Liver (tissue), 8 donors: ENCODE measurements at regions not wholly inside any gene's neighbourhood (a gene's known extent, or its start where the extent isn't known, plus 50 kb on each side); places are given as distances from the start of the nearest gene placed in this dataset.

ENCODE experiments used
- DNase-seq: peaks from one replicate; pipeline ENCODE4 v3.0.0-alpha.2; 2017; ENCODE audit warnings: low spot score
- H3K27ac ChIP-seq, 2 donors: one replicate each; pipeline ENCODE4 v1.7.0; 2013; ENCODE audit warnings: inconsistent platforms in 2 of 2, low read length in 2 of 2, control low read depth in 1 of 2, low read depth in 1 of 2, mild to moderate bottlenecking in 1 of 2
- H3K27me3 ChIP-seq, 4 donors: one replicate each; pipeline versions ENCODE4 v1.6.1 to v1.7.0; 2013; ENCODE audit warnings: low read length in 3 of 4, inconsistent platforms in 1 of 4, mild to moderate bottlenecking in 1 of 4, moderate library complexity in 1 of 4; ENCODE audit not compliant: control insufficient read depth in 4 of 4, insufficient read depth in 4 of 4
- H3K36me3 ChIP-seq, 4 donors: one replicate each; pipeline versions ENCODE4 v1.6.1 to v1.7.0; 2013; ENCODE audit warnings: low read length in 3 of 4, mild to moderate bottlenecking in 3 of 4, low read depth in 1 of 4, moderate library complexity in 1 of 4; ENCODE audit not compliant: control insufficient read depth in 4 of 4, insufficient read depth in 3 of 4
- H3K4me1 ChIP-seq, 4 donors: one replicate each; pipeline versions ENCODE4 v1.6.1 to v1.7.0; 2013; ENCODE audit warnings: low read length in 3 of 4, mild to moderate bottlenecking in 3 of 4, moderate library complexity in 1 of 4; ENCODE audit not compliant: control insufficient read depth in 4 of 4, insufficient read depth in 4 of 4
- H3K4me3 ChIP-seq, 3 donors: one replicate each; pipeline versions ENCODE4 v1.6.1 to v1.7.0; 2013; ENCODE audit warnings: low read length in 3 of 3, control low read depth in 1 of 3, low read depth in 1 of 3, mild to moderate bottlenecking in 1 of 3
- H3K9ac ChIP-seq, 2 donors: one replicate each; pipeline ENCODE4 v1.7.0; 2013; ENCODE audit warnings: low read length in 2 of 2, mild to moderate bottlenecking in 2 of 2, moderate library complexity in 2 of 2, control low read depth in 1 of 2, low read depth in 1 of 2
- H3K9me3 ChIP-seq, 4 donors: one replicate each; pipeline versions ENCODE4 v1.6.1 to v1.7.0; 2013; ENCODE audit warnings: low read length in 3 of 4; ENCODE audit not compliant: control insufficient read depth in 4 of 4
- EGR1 ChIP-seq, 2 donors: IDR thresholded peaks; 2 replicates each; pipeline ENCODE4 v1.6.1; 2016 to 2018; ENCODE audit warnings: antibody characterized with exemption in 2 of 2, low read depth in 2 of 2
- FOXA1 ChIP-seq: IDR thresholded peaks from 2 replicates; pipeline ENCODE4 v1.6.1; 2016; ENCODE audit warnings: antibody characterized with exemption
- FOXA2 ChIP-seq: IDR thresholded peaks from 2 replicates; pipeline ENCODE4 v1.6.1; 2016; ENCODE audit warnings: antibody characterized with exemption
- GABPA ChIP-seq, 2 donors: IDR thresholded peaks in 1 of 2; conservative IDR thresholded peaks in 1 of 2; 2 replicates each; pipeline ENCODE4 v1.6.1; 2016; ENCODE audit warnings: antibody characterized with exemption in 2 of 2, mild to moderate bottlenecking in 1 of 2, moderate library complexity in 1 of 2
- HNF4G ChIP-seq: IDR thresholded peaks from 2 replicates; pipeline ENCODE4 v1.6.1; 2016; ENCODE audit warnings: antibody characterized with exemption
- JUND ChIP-seq, 2 donors: IDR thresholded peaks; 2 replicates each; pipeline ENCODE4 v1.6.1; 2016; ENCODE audit warnings: antibody characterized with exemption in 2 of 2
- NR2F2 ChIP-seq: IDR thresholded peaks from 2 replicates; pipeline ENCODE4 v1.6.1; 2016; ENCODE audit warnings: antibody characterized with exemption
- RAD21 ChIP-seq, 2 donors: IDR thresholded peaks; 2 replicates each; pipeline ENCODE4 v1.6.1; 2016; ENCODE audit warnings: antibody characterized with exemption in 2 of 2, mild to moderate bottlenecking in 2 of 2
- RXRA ChIP-seq, 2 donors: IDR thresholded peaks; 2 replicates each; pipeline ENCODE4 v1.6.1; 2017 to 2018; ENCODE audit warnings: antibody characterized with exemption in 2 of 2, mild to moderate bottlenecking in 1 of 2
- SP1 ChIP-seq: IDR thresholded peaks from 2 replicates; pipeline ENCODE4 v1.6.1; 2018; ENCODE audit warnings: antibody characterized with exemption, mild to moderate bottlenecking
- TAF1 ChIP-seq: conservative IDR thresholded peaks from 2 replicates; pipeline ENCODE4 v1.6.1; 2016; ENCODE audit warnings: antibody characterized with exemption, mild to moderate bottlenecking
- YY1 ChIP-seq: IDR thresholded peaks from 2 replicates; pipeline ENCODE4 v1.6.1; 2016; ENCODE audit warnings: antibody characterized with exemption, mild to moderate bottlenecking
- WGBS: extraction: QIAGEN DNeasy Blood & Tissue Kit; methylation state at CpG from one replicate; pipeline ENCODE4 v1.1.7; 2013; 5-methylcytosine and 5-hydroxymethylcytosine counted together
- TF ChIP-seq, protein P1 (sequence below): IDR thresholded peaks from 2 replicates; pipeline ENCODE4 v1.6.1; 2016; ENCODE audit warnings: antibody characterized with exemption
- TF ChIP-seq, protein P2 (sequence below): fragments of 150-350 bp; IDR thresholded peaks from 2 replicates; pipeline ENCODE4 v1.5.1; 2017; ENCODE audit warnings: improper control_type of control experiment, low read depth, low read length; ENCODE audit not compliant: missing input control
- TF ChIP-seq, protein P3 (sequence below): IDR thresholded peaks from 2 replicates; pipeline ENCODE4 v1.6.1; 2016; ENCODE audit warnings: antibody characterized with exemption, mild to moderate bottlenecking
- TF ChIP-seq, protein P4 (sequence below): IDR thresholded peaks from 2 replicates; pipeline ENCODE4 v1.6.1; 2016; ENCODE audit warnings: antibody characterized with exemption
- donor health status: healthy.
- donor health status: healthy.
- donor health status: healthy.
- donor health status: healthy.
- donor health status: healthy.

DNA sequence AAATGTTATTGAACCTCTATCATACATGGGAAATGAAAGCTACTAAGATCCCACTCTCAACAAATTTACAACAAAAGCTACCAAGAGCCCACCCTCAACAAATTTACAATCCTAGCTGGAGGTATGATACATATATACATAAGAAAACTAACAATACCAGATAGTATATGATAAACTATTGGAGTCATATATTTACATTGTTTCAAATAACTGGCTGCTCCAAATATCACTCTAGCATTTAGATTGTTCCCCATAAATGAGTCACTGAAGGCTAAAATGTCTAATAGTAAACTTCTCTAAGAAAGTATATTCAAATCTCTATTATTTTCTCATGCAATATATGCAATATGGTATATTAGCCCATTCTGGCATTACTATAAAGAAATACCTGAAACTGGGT, 151.1 kb downstream of the TMEM161B start:
- no peaks in the 10 kb centered on the region for H3K27me3 ChIP-seq
- DNase-seq: no peak
- TF ChIP-seq, protein P1, sequence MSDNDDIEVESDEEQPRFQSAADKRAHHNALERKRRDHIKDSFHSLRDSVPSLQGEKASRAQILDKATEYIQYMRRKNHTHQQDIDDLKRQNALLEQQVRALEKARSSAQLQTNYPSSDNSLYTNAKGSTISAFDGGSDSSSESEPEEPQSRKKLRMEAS: no peak
- no peak for TF ChIP-seq TAF1
- no peak for TF ChIP-seq SP1
- TF ChIP-seq EGR1 (IDR thresholded peaks at IDR 0.05; ENCODE audit: low read depth in 2 of 2): no peak
- no peak overlapping the region for H3K9ac ChIP-seq
- no peaks in the 10 kb centered on the region for H3K9me3 ChIP-seq
- H3K4me3 ChIP-seq: no peak overlapping the region
- H3K27ac ChIP-seq: no peak overlapping the region
- no peaks in the 10 kb centered on the region for H3K4me1 ChIP-seq
- no peaks in the 10 kb centered on the region for H3K36me3 ChIP-seq

DNA sequence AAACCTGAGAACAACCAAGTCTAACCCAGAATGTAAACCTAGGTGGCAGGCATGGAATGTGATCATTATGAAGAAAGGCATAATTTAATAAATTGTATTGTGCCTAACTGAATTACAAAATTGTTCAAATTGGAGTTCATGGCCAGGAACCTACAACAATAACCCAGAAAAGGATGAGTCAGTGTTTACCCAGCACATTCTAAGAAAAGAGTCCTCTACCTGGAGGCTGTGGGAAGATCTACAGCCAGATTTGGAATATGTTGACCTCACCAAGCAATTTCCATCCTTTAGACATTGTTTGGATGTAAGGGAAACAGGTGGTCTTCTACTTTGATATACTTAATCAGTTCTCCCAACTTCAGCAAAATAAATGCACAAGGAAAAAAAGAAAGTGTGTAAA, 152.2 kb downstream of the TMEM161B start:
- H3K36me3 ChIP-seq: no peaks in the 10 kb centered on the region
- H3K27me3 ChIP-seq: no peaks in the 10 kb centered on the region
- TF ChIP-seq, protein P2, sequence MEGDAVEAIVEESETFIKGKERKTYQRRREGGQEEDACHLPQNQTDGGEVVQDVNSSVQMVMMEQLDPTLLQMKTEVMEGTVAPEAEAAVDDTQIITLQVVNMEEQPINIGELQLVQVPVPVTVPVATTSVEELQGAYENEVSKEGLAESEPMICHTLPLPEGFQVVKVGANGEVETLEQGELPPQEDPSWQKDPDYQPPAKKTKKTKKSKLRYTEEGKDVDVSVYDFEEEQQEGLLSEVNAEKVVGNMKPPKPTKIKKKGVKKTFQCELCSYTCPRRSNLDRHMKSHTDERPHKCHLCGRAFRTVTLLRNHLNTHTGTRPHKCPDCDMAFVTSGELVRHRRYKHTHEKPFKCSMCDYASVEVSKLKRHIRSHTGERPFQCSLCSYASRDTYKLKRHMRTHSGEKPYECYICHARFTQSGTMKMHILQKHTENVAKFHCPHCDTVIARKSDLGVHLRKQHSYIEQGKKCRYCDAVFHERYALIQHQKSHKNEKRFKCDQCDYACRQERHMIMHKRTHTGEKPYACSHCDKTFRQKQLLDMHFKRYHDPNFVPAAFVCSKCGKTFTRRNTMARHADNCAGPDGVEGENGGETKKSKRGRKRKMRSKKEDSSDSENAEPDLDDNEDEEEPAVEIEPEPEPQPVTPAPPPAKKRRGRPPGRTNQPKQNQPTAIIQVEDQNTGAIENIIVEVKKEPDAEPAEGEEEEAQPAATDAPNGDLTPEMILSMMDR: no peak
- TF ChIP-seq, protein P3, sequence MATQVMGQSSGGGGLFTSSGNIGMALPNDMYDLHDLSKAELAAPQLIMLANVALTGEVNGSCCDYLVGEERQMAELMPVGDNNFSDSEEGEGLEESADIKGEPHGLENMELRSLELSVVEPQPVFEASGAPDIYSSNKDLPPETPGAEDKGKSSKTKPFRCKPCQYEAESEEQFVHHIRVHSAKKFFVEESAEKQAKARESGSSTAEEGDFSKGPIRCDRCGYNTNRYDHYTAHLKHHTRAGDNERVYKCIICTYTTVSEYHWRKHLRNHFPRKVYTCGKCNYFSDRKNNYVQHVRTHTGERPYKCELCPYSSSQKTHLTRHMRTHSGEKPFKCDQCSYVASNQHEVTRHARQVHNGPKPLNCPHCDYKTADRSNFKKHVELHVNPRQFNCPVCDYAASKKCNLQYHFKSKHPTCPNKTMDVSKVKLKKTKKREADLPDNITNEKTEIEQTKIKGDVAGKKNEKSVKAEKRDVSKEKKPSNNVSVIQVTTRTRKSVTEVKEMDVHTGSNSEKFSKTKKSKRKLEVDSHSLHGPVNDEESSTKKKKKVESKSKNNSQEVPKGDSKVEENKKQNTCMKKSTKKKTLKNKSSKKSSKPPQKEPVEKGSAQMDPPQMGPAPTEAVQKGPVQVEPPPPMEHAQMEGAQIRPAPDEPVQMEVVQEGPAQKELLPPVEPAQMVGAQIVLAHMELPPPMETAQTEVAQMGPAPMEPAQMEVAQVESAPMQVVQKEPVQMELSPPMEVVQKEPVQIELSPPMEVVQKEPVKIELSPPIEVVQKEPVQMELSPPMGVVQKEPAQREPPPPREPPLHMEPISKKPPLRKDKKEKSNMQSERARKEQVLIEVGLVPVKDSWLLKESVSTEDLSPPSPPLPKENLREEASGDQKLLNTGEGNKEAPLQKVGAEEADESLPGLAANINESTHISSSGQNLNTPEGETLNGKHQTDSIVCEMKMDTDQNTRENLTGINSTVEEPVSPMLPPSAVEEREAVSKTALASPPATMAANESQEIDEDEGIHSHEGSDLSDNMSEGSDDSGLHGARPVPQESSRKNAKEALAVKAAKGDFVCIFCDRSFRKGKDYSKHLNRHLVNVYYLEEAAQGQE: no peak
- TF ChIP-seq RXRA (IDR thresholded peaks at IDR 0.05): no peak
- no peak for TF ChIP-seq HNF4G
- TF ChIP-seq NR2F2: no peak

DNA sequence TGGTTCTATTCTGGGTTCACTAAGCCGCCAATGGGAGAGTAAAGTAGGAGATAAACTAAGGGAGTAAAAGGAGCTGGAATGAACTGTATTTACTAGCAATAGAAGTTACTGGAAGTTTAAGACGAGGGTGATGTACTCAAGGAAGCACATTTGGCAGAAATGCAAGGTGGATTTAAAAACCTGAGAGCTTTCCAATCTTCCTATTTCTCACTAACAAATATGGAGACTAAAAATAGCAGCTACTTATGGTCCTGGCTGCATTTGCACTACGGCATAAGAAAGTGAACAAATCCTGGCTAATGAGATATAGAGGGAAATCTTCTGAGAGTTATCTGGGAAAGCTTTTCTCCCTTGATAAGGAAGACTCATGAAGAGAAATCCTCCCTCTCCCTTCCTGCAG, 153.4 kb downstream of the TMEM161B start:
- H3K27me3 ChIP-seq: no peaks in the 10 kb centered on the region
- H3K4me3 ChIP-seq: no peak overlapping the region
- H3K36me3 ChIP-seq: no peaks in the 10 kb centered on the region
- no peaks in the 10 kb centered on the region for H3K9me3 ChIP-seq
- 87% methylated on average over 3 of the region's 3 CpGs for WGBS
- no peak overlapping the region for H3K27ac ChIP-seq
- no peaks in the 10 kb centered on the region for H3K4me1 ChIP-seq
- no peak overlapping the region for H3K9ac ChIP-seq
- DNase-seq: no peak
- TF ChIP-seq HNF4G (no peak), GABPA (IDR thresholded peaks at IDR 0.05 in 1 of 2, conservative IDR thresholded peaks at IDR 0.05 in 1 of 2) (no peak), FOXA1 (no peak), FOXA2 (no peak), NR2F2 (no peak), YY1 (no peak), JUND (IDR thresholded peaks at IDR 0.05) (no peak), EGR1 (IDR thresholded peaks at IDR 0.05; ENCODE audit: low read depth in 2 of 2) (no peak), RAD21 (IDR thresholded peaks at IDR 0.05) (no peak), RXRA (IDR thresholded peaks at IDR 0.05) (no peak)
- TF ChIP-seq, protein P3: no peak
- TF ChIP-seq, protein P2: no peak
- TF ChIP-seq, protein P4, sequence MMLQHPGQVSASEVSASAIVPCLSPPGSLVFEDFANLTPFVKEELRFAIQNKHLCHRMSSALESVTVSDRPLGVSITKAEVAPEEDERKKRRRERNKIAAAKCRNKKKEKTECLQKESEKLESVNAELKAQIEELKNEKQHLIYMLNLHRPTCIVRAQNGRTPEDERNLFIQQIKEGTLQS: no peak

More for the DNA sequence above, 152.2 kb downstream of the TMEM161B start:
- Histone ChIP-seq H3K4me3 (no peak overlapping the region), H3K9me3 (no peaks in the 10 kb centered on the region), H3K27ac (no peak overlapping the region), H3K9ac (no peak overlapping the region), H3K4me1 (no peaks in the 10 kb centered on the region)
- DNase-seq: no peak
